ENCODE measurements at regions not wholly inside any gene's neighbourhood (a gene's known extent, or its start where the extent isn't known, plus 50 kb on each side); places are given as distances from the start of the nearest gene placed in this dataset.

GRCh38 chr2:116477229-116477628 is 1337.3 kb upstream of the DDX18 start:
- H3K36me3 ChIP-seq (ENCODE audit: control insufficient read depth, low read length): no peaks in the 10 kb centered on the region
- H3K27me3 ChIP-seq (ENCODE audit: control insufficient read depth, low read length): no peaks in the 10 kb centered on the region
- H3K4me1 ChIP-seq (ENCODE audit: control insufficient read depth, low read length): no peaks in the 10 kb centered on the region
- no peaks in the 10 kb centered on the region for H3K9me3 ChIP-seq (ENCODE audit: control insufficient read depth, insufficient read depth, low read length)
- no peaks in the 10 kb centered on the region for H4K20me1 ChIP-seq (ENCODE audit: control insufficient read depth, insufficient read depth, low read depth, low read length)
- H3K4me3 ChIP-seq (ENCODE audit: low read length): no peak overlapping the region
- no peaks in the 10 kb centered on the region for H3K9me2 ChIP-seq (replicated peaks; ENCODE audit: control insufficient read depth, low read length)
- no peak overlapping the region for H3K27ac ChIP-seq (ENCODE audit: low read depth, low read length)
- no peaks in the 10 kb centered on the region for H3F3A ChIP-seq (ENCODE audit: control insufficient read depth, insufficient read depth)
- H3K4me2 ChIP-seq (ENCODE audit: low read length): no peak overlapping the region
- TF ChIP-seq, protein P1, sequence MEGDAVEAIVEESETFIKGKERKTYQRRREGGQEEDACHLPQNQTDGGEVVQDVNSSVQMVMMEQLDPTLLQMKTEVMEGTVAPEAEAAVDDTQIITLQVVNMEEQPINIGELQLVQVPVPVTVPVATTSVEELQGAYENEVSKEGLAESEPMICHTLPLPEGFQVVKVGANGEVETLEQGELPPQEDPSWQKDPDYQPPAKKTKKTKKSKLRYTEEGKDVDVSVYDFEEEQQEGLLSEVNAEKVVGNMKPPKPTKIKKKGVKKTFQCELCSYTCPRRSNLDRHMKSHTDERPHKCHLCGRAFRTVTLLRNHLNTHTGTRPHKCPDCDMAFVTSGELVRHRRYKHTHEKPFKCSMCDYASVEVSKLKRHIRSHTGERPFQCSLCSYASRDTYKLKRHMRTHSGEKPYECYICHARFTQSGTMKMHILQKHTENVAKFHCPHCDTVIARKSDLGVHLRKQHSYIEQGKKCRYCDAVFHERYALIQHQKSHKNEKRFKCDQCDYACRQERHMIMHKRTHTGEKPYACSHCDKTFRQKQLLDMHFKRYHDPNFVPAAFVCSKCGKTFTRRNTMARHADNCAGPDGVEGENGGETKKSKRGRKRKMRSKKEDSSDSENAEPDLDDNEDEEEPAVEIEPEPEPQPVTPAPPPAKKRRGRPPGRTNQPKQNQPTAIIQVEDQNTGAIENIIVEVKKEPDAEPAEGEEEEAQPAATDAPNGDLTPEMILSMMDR (IDR thresholded peaks at IDR 0.05; ENCODE audit: low read depth, low read length, poor library complexity, severe bottlenecking): no peak
- no peak for TF ChIP-seq EZH2phosphoT487 (IDR thresholded peaks at IDR 0.05; ENCODE audit: borderline replicate concordance, low read length)
- no peaks in the 10 kb centered on the region for H3K79me2 ChIP-seq (ENCODE audit: control insufficient read depth, low read length)

GRCh38 chr2:116487336-116487735 is 1327.2 kb upstream of the DDX18 start:
- H3K27me3 ChIP-seq (ENCODE audit: control insufficient read depth, low read length): no peaks in the 10 kb centered on the region
- H3K4me3 ChIP-seq (ENCODE audit: low read length): no peak overlapping the region
- no peaks in the 10 kb centered on the region for H3K36me3 ChIP-seq (ENCODE audit: control insufficient read depth, low read length)
- no peak overlapping the region for H3K4me2 ChIP-seq (ENCODE audit: low read length)
- H3K79me2 ChIP-seq (ENCODE audit: control insufficient read depth, low read length): no peaks in the 10 kb centered on the region
- peaks cover 4% of the 10 kb centered on the region; the same call in 1 of the 2 replicates for H3K9me3 ChIP-seq (ENCODE audit: control insufficient read depth, insufficient read depth, low read length)
- H3F3A ChIP-seq (ENCODE audit: control insufficient read depth, insufficient read depth): no peaks in the 10 kb centered on the region
- TF ChIP-seq, protein P1 (IDR thresholded peaks at IDR 0.05; ENCODE audit: low read depth, low read length, poor library complexity, severe bottlenecking): no peak
- TF ChIP-seq EZH2phosphoT487 (IDR thresholded peaks at IDR 0.05; ENCODE audit: borderline replicate concordance, low read length): no peak
- H3K9me2 ChIP-seq (replicated peaks; ENCODE audit: control insufficient read depth, low read length): no peaks in the 10 kb centered on the region
- H4K20me1 ChIP-seq (ENCODE audit: control insufficient read depth, insufficient read depth, low read depth, low read length): no peaks in the 10 kb centered on the region
- H3K4me1 ChIP-seq (ENCODE audit: control insufficient read depth, low read length): no peaks in the 10 kb centered on the region
- H3K27ac ChIP-seq (ENCODE audit: low read depth, low read length): no peak overlapping the region

DNA sequence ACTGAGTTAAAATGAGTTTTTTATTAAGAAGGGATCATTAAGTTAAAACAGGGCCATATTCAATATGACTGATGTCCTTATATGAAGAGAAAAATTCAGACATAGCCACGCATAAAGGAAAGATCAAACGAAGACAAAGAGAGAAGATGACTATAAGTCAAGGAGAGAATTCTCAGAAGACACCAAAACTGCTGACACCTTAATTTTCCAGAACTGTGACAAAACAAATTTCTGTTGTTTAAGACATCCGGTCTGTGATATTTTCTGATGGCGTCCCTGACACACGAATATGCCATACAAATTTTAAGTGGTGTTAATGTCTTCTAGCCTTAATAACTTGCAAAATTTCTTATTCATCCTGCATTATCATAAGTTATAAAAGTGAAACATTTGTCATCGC is 1325.2 kb upstream of the DDX18 start:
- H3K4me1 ChIP-seq (ENCODE audit: control insufficient read depth, low read length): no peaks in the 10 kb centered on the region
- H3K27ac ChIP-seq (ENCODE audit: low read depth, low read length): no peak overlapping the region
- H4K20me1 ChIP-seq (ENCODE audit: control insufficient read depth, insufficient read depth, low read depth, low read length): no peaks in the 10 kb centered on the region
- peaks cover 4% of the 10 kb centered on the region; the same call in 1 of the 2 replicates for H3K9me3 ChIP-seq (ENCODE audit: control insufficient read depth, insufficient read depth, low read length)
- no peaks in the 10 kb centered on the region for H3F3A ChIP-seq (ENCODE audit: control insufficient read depth, insufficient read depth)
- H3K4me2 ChIP-seq (ENCODE audit: low read length): no peak overlapping the region
- H3K27me3 ChIP-seq (ENCODE audit: control insufficient read depth, low read length): no peaks in the 10 kb centered on the region
- H3K9me2 ChIP-seq (replicated peaks; ENCODE audit: control insufficient read depth, low read length): no peaks in the 10 kb centered on the region
- H3K4me3 ChIP-seq (ENCODE audit: low read length): no peak overlapping the region
- TF ChIP-seq, protein P1 (IDR thresholded peaks at IDR 0.05; ENCODE audit: low read depth, low read length, poor library complexity, severe bottlenecking): no peak
- no peak for TF ChIP-seq EZH2phosphoT487 (IDR thresholded peaks at IDR 0.05; ENCODE audit: borderline replicate concordance, low read length)
- no peaks in the 10 kb centered on the region for H3K36me3 ChIP-seq (ENCODE audit: control insufficient read depth, low read length)
- no peaks in the 10 kb centered on the region for H3K79me2 ChIP-seq (ENCODE audit: control insufficient read depth, low read length)
